ENCODE measurements at regions not wholly inside any gene's neighbourhood (a gene's known extent, or its start where the extent isn't known, plus 50 kb on each side); places are given as distances from the start of the nearest gene placed in this dataset.

- ChIA-PET POLR2A (interaction anchor here (0.6 kb wide), 1 partner anchor 1152 kb away, joined by 3 read pairs; no protein-coding TSS in a partner anchor), CTCF (interaction anchor here (0.7 to 9.5 kb wide), 32 partner anchors 10 to 304 kb away, joined by 3 to 158 read pairs (median 10); partner anchors contain the start of gene ZNF280B)
- H3K4me3 ChIP-seq (ENCODE audit: low read depth, low read length): no peak overlapping the region
- no peak overlapping the region for H3K27ac ChIP-seq (ENCODE audit: extremely low read depth, low read depth, low read length)
- H3K9me3 ChIP-seq (ENCODE audit: control insufficient read depth, insufficient read depth, low read depth, low read length): no peaks in the 10 kb centered on the region
- no peaks in the 10 kb centered on the region for H3K36me3 ChIP-seq (ENCODE audit: control insufficient read depth in 2 of 2, insufficient read depth in 1 of 2, low read length in 2 of 2)
- no peaks in the 10 kb centered on the region for H3K4me1 ChIP-seq (ENCODE audit: control insufficient read depth, insufficient read depth, low read length)
- TF ChIP-seq ZNF202 (tag by site-specific recombination; IDR thresholded peaks at IDR 0.05; ENCODE audit: borderline replicate concordance): no peak
- no peak for TF ChIP-seq ZNF175 (tag by site-specific recombination; IDR thresholded peaks at IDR 0.05)
- no peak for TF ChIP-seq ZEB2 (tag by site-specific recombination; IDR thresholded peaks at IDR 0.05)
- TF ChIP-seq ZNF48 (tag by site-specific recombination; IDR thresholded peaks at IDR 0.05): no peak
- no peak for TF ChIP-seq ZNF280D (tag by site-specific recombination; IDR thresholded peaks at IDR 0.05)
- TF ChIP-seq ZNF585B (tag by site-specific recombination; IDR thresholded peaks at IDR 0.05): no peak
- no peak for TF ChIP-seq ZBTB21 (tag by site-specific recombination; IDR thresholded peaks at IDR 0.05)
- TF ChIP-seq EGR2 (tag by site-specific recombination; IDR thresholded peaks at IDR 0.05; ENCODE audit: low read depth): no peak
- no peak for TF ChIP-seq ZBTB11 (tag by site-specific recombination; conservative IDR thresholded peaks at IDR 0.05; ENCODE audit: low read depth)
- TF ChIP-seq ZNF274 (IDR thresholded peaks at IDR 0.05; ENCODE audit: low read length): no peak
- TF ChIP-seq ZNF274 (tag by site-specific recombination; IDR thresholded peaks at IDR 0.05; ENCODE audit: borderline replicate concordance): no peak
These were observed 118.7 kb upstream of the IGLL5 start for GRCh38 chr22:22768885-22769284.

- Histone ChIP-seq H3K4me1 (ENCODE audit: control insufficient read depth, insufficient read depth, low read length) (no peaks in the 10 kb centered on the region), H3K36me3 (ENCODE audit: control insufficient read depth in 2 of 2, insufficient read depth in 1 of 2, low read length in 2 of 2) (no peaks in the 10 kb centered on the region), H3K9me3 (ENCODE audit: control insufficient read depth, insufficient read depth, low read depth, low read length) (no peaks in the 10 kb centered on the region), H3K4me3 (ENCODE audit: low read depth, low read length) (no peak overlapping the region), H3K27ac (ENCODE audit: extremely low read depth, low read depth, low read length) (no peak overlapping the region)
- POLR2A ChIA-PET: interaction anchor here (0.9 kb wide), 2 partner anchors 13 to 114 kb away, joined by 3 read pairs; no protein-coding TSS in a partner anchor
- TF ChIP-seq ZNF621 (tag by site-specific recombination; IDR thresholded peaks at IDR 0.05) (no peak), ZNF670 (tag by site-specific recombination; IDR thresholded peaks at IDR 0.05; ENCODE audit: low read depth) (no peak), ZIC2 (tag by site-specific recombination; IDR thresholded peaks at IDR 0.05) (no peak)
- CTCF ChIA-PET: interaction anchor here (0.6 to 9.5 kb wide), 67 partner anchors 9 to 1007 kb away, joined by 3 to 158 read pairs (median 5); partner anchors contain the start of gene ZNF280B
These were observed 118.0 kb upstream of the IGLL5 start for GRCh38 chr22:22769434-22770279.

Data from HEK293 (cell line).